Nucleus accumbens (tissue), 56 donors: ENCODE measurements at regions not wholly inside any gene's neighbourhood (a gene's known extent, or its start where the extent isn't known, plus 50 kb on each side); places are given as distances from the start of the nearest gene placed in this dataset.
"Not testable (repeated sequence)": the region's sequence is repeated elsewhere in the genome, so short reads cannot be mapped to it uniquely, and the experiment has no call there.

Experiments
- DNase-seq, 56 donors: peaks; one replicate each; lab custom pipeline; 2025; lab: John Stamatoyannopoulos, UW

DNA sequence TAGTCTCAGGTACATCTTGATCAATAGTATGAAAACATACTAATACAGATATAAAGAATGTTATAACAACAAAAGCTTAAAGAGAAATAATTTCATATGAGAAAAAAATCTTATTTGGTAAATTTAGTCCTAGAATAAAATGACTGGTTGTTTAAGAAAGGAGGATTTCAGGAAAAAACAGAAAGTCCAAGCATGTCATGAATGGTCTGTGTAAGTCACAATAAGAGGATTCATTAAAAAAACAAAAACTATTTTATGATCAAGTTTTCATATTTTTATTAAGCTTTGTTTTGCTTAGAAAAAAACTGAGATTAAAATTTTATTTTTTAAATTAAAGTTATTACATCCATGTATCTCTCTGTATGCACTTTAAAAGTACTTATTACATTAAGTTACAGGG, 353.9 kb upstream of the SPHKAP start:
- no peak for DNase-seq

DNA sequence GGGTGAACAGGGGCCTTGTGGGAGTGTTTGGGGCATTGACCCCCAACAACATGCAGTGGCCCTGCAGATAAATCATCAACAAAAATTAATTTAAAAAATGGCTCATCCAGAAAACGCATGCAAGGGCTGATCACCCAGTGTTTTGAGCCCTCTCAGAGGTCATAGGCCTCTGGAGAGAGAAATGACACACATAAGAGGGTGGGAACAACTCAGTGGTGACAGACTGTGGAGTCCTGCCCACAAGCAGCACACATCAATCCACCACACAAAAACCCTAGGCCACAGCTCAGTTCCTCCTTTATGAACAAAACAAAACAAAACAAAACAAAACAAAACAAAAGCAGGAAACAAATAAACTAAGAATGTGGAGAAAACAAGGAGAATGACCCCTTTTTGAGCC, 351.7 kb upstream of the SPHKAP start:
- DNase-seq = no peak

DNA sequence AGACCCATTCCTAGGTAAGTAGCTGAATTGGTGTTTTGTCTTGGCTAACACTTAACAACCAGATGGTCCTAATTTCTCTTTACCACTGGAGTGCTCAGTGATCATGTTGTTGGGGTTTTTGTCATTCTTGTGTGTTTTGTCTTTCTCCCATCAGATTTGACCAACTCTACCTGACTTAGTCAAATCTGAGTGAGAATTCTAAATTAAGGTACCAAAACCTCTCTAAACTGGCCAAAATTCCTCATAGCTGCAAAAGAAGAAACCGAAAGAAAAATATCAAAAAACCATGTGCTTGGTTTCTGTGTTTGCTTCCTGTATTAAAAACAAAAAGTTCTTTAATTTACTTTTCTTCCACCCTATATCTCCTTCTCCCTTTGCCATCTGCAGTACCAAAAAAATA, 350.7 kb upstream of the SPHKAP start:
- no peak for DNase-seq

DNA sequence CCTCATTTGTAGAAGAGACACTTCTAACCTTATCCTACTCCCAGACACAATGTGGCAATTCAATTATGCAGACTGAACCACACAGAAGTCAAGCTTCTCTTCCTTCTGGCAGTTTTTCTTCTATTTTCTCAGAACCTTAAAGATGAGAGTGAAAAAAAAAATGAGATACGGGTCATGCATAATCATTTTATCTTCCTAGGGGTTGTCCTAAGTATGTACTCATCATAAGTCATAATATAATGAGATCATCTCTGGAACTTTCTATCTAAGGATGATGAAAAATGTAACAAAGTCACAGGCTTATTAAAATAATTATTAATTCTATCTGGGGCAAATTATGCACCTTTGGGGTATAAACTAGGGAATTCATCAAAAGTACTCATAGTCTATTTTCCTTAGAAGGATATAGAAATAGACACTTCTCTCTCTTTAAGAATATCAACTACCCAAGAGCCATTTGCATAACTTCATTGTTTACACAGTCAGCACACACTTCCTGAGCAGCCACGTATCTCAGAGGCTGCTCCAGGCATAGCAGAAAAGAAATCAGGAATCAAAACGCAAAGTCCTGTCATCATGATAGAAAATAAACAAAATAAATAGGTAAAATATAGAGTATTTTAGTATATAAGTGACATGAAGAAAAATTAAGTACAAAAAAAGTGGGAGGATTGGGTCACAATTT, 345.9 kb upstream of the SPHKAP start:
- no peak for DNase-seq

DNA sequence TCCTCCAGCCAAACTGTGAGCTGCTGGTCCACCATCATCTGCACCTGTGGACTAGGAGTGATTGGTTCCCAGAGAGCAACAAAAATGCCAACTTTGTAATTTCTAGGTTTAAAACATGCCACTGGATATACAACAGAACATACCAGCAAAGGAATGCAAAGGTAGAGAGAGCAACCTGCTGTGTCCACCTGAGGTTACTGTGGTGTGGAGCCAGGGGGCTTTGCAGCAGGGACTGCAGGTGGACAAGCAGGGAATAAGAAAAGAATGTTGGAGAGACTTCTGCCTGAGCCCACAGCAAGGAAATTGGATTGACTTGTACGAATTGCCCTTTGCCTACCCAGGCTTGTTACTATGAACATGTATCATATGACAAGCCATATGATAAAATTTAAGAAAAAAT, 345.2 kb upstream of the SPHKAP start:
- no peak for DNase-seq

DNA sequence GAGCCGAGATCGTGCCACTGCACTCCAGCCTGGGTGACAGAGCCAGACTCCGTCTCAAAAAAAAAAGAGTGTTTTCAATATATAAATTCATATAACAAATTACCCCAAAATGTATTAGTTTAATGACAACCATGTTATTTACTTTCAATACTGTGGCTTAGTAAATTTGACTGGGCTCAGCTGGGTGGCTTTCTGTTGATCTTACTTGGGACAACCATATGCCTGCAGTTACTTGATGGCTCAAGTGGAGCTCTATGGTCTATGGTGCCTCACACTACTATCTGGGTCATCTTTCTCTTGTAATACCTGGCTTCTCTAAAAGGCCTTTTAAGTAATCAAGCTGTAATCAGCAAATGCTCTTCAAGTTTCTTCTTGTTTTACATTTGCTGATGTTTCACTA, 341.5 kb upstream of the SPHKAP start:
- DNase-seq = no peak

DNA sequence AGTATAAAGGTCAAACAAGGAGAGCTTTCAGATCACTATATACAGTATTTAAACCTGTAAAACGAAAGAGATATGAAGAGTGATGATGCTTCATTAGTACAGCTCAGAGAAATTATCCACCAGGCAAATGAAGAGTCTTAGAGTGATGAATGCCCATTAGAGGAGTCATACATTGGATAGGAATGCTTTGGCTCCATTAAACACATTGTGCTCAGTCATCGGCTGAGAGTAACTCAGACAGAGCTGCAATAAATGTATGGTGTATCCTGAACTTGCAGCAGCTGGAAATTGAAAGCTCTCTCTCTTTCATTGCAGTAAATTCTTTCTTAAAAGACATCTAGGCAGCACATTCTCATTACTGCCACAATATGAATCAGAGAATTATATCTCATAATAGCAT, 340.8 kb upstream of the SPHKAP start:
- DNase-seq = no peak

DNA sequence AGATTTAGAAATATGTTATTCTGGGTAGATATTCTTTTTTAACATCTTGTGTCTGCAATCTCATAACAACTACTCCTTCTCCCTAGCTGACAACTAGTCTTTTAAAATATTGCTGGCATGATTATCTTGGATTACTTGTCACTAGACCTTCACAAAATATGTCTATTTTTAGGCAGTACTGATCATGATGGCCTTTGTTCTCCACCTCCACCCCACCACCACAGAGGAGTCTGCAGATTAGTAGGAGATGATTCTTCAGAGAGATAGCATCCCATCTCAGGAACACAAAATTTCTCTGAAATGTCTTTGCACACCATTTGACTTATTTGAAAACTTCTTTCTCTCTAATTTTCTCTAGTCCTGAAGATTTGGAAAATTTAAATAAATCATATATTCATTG, 338.1 kb upstream of the SPHKAP start:
- DNase-seq = peak in 6 of 56 donors; percentile 2 to 45 (median 7)

DNA sequence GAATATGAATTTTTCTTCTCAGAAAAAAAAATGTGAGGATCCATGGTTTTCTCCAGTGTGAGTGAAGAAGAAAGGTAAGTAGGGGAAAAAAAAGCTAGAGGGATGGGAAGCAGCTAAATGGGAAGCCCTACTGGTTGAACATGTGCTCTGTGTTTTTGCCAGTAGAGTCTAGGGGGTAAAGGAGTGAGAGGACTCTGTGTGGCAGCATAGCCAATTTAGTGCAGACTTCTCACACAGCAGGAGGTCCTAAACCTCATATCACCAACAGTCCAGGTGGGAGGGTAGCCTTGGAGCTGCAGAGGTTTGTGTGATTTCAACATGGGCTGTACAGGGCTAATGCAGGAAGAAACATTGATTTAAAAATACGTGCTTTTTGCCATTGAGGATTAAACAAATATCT, 334.5 kb upstream of the SPHKAP start:
- no peak for DNase-seq

DNA sequence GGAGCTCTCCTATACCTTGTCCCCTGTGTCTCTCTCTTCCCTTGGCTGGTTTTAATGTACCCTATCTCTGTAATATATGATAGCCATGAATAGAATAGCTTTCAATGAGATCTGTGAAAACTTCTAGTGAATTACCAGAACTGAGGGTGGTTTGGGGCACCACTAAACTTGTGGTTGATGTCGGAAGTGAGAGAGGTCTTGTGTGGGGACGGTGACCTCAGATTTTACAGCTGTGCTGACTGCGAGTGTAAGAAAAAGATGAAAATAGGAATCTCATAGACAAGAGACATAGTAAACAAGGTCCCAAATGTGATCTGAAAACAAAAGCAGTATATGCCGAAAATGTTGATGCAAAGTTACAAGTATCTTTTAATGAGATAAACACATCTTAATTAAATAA, 332.0 kb upstream of the SPHKAP start:
- not testable (repeated sequence) for DNase-seq

DNA sequence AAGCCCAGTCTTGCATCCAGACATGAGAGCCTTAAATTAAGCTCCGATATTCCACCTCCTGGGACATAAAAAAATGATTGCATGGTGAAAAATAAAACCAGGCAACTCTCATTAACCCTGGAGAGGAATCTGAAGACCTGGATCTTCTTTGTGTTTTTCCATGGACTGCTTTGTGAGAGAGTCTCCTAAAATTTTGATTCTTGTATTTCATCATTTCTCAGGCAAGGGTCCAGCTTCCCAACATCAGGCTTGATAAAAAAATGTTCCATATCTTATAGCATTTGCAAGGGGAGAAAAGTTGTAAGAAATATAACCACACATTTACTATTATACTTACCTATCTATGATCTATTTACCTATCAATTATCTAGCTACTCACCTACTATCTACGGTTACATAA, 327.5 kb upstream of the SPHKAP start:
- DNase-seq = no peak

DNA sequence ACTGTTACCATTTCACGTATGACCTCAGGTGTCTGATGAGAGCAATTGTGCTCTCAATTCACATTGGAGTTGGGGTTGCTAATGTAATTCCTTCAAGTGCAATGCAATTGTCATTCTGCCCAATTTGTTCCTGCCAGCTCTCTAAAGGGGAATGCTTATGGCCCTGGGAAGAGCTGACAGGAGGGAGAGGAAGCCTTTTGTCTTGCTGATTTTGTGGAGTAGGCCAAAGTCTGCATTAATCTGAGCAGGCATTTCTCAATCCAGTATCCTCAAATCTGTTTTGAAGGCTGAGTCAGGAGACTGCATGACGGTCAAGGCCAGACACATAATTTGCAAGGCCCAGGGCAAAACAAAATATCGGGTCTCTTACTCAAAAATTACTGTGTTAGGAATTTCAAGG, 326.4 kb upstream of the SPHKAP start:
- DNase-seq = no peak

DNA sequence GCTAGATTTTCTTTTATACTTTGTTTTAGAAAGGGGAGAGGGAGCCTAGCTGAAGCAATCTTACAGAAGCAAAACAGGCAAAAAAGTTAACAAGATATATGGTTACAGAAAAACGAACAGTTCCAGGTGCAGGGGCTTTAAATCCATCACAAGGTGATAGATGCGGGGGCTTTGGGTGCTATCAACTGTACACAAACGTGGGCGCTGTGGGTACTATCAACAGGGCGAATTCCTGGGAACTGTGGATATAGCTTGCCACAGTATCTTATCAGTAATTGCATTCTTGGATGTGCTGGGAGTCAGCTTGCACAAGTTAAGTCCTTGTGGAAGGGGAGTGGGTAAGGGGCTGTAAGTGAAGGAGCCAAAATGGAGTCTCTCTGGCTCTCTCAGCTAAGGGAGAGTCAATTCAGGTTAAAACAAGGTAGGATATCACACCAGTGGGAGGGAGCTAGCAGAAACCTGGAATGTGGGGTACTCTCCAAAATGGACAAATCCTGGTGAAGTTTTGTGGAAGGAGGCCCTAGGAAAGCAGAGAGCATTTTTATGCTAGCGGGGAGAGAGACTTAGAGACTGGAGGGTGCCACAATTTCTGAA, 325.8 kb upstream of the SPHKAP start:
- DNase-seq = no peak

DNA sequence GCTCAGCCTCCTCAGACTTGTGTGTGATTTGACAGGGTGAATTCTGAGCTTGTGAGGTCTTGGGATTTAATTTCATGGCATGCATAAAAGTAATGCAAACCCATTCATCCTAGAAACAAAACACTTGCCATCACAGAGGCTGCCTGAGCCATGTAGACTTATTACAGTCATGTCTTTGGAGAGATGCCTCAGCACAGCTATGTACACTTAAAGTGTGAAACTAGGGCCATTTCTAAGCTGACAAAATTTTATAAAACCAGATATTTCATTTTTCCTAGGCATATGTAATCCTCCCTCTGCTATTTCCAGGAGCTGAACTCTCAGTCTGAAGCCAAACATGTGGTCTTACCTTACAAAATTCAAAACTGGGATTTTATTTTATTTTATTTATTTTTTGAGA, 322.2 kb upstream of the SPHKAP start:
- DNase-seq = no peak

DNA sequence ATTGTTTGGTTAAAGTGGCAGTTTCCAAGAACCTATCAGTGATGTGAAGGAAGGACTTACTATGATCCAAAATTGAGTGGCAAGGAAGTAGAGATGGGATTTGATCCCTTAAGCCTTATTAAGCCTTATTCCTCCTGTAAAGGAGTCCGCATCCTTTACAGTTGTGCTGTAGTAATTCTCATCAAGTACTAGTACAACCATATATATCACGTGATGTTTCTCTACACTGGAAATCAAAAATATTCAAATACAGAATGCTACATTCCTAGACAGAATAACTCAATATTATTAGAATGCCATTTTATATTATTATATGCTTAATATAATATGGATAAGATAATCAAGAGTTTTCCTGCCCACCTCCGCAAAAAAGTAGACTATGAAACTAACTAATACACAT, 312.4 kb upstream of the SPHKAP start:
- DNase-seq = no peak

DNA sequence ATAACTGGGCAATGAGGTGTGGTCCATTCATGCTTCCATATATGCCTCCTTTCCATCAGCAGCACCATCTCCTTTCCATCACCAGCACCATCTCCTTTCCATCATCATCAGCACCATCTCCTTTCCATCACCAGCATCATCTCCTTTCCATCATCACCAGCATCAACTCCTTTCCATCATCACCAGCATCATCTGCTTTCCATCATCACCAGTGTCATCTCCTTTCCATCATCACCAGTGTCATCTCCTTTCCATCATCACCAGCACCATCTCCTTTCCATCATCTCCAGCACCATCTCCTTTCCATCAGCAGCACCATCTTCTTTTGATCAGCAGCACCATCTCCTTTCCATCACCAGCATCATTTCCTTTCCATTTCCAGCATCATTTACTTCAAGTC, 297.5 kb upstream of the SPHKAP start:
- no peak for DNase-seq

DNA sequence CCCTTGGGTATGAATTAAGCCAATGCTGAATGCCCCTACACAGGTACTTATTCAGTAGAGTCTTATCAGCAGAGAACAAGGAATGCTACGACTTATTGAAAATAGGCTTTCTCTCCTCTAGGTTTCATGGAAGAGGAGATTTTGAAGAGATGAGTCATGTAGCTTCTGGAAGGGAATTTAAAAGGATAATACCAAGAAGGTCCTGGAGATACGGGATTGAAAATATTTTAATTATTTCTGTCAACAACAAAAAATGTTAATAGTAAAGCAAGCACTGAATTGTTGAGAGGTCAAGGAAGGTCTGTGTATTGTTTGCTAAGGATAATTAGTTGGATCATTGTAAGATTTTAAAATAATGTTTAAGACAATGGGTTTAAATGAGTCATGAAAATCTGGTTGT, 293.0 kb upstream of the SPHKAP start:
- DNase-seq = no peak

DNA sequence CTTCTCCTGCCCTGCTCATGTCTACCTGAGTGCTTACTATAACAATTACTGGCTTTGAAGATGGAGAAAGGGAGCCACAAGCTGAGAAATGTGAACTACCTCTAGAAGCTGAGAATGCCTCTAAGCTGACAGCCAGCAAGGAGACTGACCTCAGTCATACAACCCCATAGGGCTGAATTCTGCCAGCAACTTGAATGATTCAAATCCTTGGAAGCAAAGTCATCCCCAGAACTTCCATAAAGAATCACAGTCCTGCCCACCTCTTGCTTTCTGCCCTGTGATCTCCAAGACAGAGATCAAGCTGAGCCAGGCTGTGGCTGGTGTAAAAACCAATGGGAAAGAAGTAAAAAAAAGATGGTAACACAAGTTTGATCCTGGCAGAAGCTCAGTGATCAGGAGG, 288.2 kb upstream of the SPHKAP start:
- no peak for DNase-seq

DNA sequence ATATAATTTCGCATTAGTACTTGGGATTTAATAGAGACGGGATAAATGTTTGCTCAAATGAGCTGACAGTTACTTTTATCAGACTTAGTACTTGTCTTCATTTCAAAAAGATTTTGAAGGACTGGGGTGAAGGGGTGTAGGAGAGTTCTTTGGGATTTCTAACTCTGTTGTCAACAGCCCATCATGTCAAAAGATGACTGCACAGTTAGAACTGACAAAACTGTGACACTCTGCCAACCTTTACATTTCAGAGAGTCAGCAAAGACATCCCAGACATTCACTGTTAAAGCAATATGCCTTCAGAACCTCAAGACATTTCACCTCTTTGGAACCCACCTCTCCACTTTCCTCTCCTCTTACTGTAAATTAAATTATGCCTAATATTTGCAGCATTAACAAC, 285.4 kb upstream of the SPHKAP start:
- DNase-seq = no peak

DNA sequence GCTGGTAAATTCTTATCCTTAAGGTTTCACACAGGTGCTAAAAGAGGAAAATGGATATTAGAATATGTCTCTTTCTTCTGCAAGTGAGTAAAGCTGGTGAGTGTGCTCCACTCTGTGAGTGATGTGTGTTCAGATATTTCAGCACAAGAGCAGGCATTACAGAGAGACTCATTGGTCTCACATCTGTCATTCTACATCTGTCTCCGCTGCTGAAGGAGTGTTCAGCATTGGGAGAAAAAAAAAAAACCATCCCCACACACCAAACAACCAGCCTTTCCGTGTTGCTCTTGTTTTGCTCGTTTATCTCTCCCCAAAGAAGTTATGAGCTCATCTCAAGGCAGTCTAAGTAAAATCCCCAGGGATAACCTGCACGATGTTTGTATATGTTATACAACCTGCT, 283.9 kb upstream of the SPHKAP start:
- DNase-seq = no peak

DNA sequence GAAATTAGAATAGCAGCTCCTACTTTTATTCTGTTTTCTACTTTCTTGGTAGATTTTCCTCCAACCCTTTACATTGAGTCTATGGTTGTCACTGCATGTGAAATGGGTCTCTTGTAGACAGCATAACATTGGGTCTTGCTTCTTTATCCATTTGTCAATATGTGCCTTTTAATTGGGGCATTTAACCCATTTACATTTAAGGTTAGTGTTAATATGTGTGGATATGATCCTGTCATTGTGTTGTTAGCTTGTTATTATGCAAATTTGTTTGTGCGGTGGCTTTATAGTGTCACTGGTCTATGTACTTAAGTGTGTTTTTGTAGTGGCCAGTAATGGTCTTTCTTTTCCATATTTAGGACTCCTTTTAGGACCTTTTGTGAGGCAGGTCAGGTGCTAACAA, 276.9 kb upstream of the SPHKAP start:
- no peak for DNase-seq

DNA sequence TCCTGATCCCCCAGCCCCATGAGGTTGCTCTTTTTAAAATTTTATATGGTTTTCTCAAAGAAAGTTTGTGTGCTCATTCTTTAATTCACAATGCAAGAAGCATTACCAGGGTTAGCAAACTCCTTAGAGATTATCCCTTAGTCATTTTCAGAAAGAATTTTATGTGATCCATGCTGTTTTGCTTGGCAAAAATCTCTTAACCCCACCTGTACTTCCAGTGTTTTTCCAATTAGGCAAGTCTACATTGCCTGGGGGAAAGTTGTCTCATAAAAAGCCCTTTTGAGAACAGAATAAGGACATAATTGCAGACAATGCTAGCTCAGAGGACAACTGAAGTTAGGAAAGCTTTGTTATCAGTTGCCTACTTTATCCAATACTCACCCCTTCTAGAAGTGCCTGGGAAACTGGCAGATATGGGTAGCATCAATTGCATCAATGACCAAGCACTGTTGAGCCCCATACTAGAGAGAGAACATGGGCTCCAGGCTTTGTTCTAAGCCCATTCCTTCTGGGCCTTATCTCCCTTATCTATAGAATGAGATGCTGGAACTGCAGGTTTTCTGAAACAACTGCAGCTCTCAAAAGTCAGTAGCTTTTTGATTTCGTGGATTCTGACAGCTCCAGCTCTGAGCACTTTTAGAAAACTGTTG, 265.9 kb upstream of the SPHKAP start:
- no peak for DNase-seq
